ENCODE measurements at regions not wholly inside any gene's neighbourhood (a gene's known extent, or its start where the extent isn't known, plus 50 kb on each side); places are given as distances from the start of the nearest gene placed in this dataset.

- TF ChIP-seq CTCF (conservative IDR thresholded peaks at IDR 0.05) (no peak), EZH2 (IDR thresholded peaks at IDR 0.05; ENCODE audit: low read depth) (no peak)
Observed at GRCh38 chr1:244305776-244306341, 145.8 kb downstream of the ADSS2 start.

Data from PC-9 (cell line).